ENCODE measurements at regions not wholly inside any gene's neighbourhood (a gene's known extent, or its start where the extent isn't known, plus 50 kb on each side); places are given as distances from the start of the nearest gene placed in this dataset.

DNA sequence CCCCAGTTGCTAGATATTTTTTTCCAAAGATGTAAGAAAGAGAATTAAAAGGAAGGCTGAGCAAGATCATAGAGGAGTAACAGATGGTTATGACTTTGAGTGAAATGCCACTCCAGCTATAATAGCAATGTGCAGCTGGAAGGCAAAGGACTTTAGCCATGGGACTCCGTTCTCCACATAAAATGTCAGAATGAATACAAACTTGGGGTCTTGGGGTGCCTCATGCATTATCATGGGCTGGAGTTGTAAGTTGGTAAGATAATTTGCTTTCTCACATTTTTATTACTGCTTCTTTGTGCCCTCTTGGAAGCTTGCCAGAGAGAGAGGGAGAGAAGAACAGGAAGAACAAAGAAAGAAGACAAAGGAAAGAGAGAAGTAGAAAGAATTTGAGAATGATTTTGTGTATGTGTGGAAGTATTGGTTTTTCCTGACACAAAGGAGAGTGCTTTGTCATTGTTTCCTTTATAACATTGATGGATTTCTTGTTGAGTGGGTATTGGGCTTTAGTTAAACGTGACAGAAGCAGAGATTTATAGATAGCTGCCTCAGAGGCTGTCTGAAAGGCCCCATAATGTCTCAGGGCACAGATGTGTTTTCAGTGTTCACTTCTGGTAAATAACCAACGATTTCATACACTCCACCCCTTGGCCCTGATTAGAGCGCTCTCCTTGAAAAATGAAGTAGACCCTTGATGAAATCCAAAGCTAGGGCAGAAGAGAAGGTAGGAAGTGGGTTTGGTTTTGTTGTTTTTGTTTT, 715.3 kb downstream of the NR2F2 start:
- TF ChIP-seq YY1 (IDR thresholded peaks at IDR 0.05; ENCODE audit: insufficient read depth, insufficient read length) (no peak), SUZ12 (IDR thresholded peaks at IDR 0.05; ENCODE audit: extremely low read depth, insufficient read depth, insufficient read length) (no peak), ZNF274 (IDR thresholded peaks at IDR 0.05; ENCODE audit: low read depth, low read length) (no peak)
